H9 (cell line): ENCODE measurements at regions not wholly inside any gene's neighbourhood (a gene's known extent, or its start where the extent isn't known, plus 50 kb on each side); places are given as distances from the start of the nearest gene placed in this dataset.

Experiments
- DNase-seq: peaks from one replicate; pipeline ENCODE4 v3.0.0-alpha.2; 2017
- H2AFZ ChIP-seq: one replicate; pipeline ENCODE4 v1.6.1; 2013; ENCODE audit warnings: mild to moderate bottlenecking, low read length, control low read depth, moderate library complexity
- H2AK5ac ChIP-seq: 2 replicates; pipeline ENCODE4 v1.6.1; 2013; ENCODE audit warnings: low read length, control low read depth, mixed read lengths; ENCODE audit not compliant: insufficient read length
- H2BK120ac ChIP-seq: one replicate; pipeline ENCODE4 v1.6.1; 2013; ENCODE audit warnings: low read depth, mild to moderate bottlenecking, low read length, control low read depth, inconsistent platforms; ENCODE audit not compliant: poor library complexity, severe bottlenecking
- H2BK12ac ChIP-seq: 2 replicates; pipeline ENCODE4 v1.6.1; 2013; ENCODE audit warnings: low read length, control low read depth, mixed read lengths, low read depth; ENCODE audit not compliant: insufficient read length
- H2BK15ac ChIP-seq: 2 replicates; pipeline ENCODE4 v1.6.1; 2013; ENCODE audit warnings: low read depth, low read length, control low read depth
- H2BK20ac ChIP-seq: one replicate; pipeline ENCODE4 v1.6.1; 2013; ENCODE audit warnings: low read depth, mild to moderate bottlenecking, low read length, control low read depth, inconsistent platforms; ENCODE audit not compliant: poor library complexity, severe bottlenecking
- H2BK5ac ChIP-seq: 2 replicates; pipeline ENCODE4 v1.6.1; 2013; ENCODE audit warnings: low read length, control low read depth, mixed read lengths; ENCODE audit not compliant: insufficient read length
- H3K14ac ChIP-seq: 2 replicates; pipeline ENCODE4 v1.6.1; 2013; ENCODE audit warnings: low read length, control low read depth; ENCODE audit not compliant: insufficient read depth
- H3K18ac ChIP-seq: 2 replicates; pipeline ENCODE4 v1.6.1; 2013; ENCODE audit warnings: low read depth, mild to moderate bottlenecking, mixed read lengths, low read length, control low read depth; ENCODE audit not compliant: insufficient read length
- H3K23ac ChIP-seq: 2 replicates; pipeline ENCODE4 v1.6.1; 2013; ENCODE audit warnings: low read length, control low read depth, mixed read lengths, low read depth; ENCODE audit not compliant: insufficient read length
- H3K23me2 ChIP-seq: 2 replicates; pipeline ENCODE4 v1.6.1; 2013; ENCODE audit warnings: low read depth, mild to moderate bottlenecking, mixed read lengths, low read length, control low read depth; ENCODE audit not compliant: insufficient read length, poor library complexity, severe bottlenecking
- H3K27ac ChIP-seq: 2 replicates; pipeline ENCODE4 v1.5.1; 2013; ENCODE audit warnings: low read length, control low read depth, mixed read lengths, low read depth; ENCODE audit not compliant: insufficient read length
- H3K27me3 ChIP-seq: 2 replicates; pipeline ENCODE4 v1.6.1; 2013; ENCODE audit warnings: low read length, control low read depth, inconsistent platforms; ENCODE audit not compliant: insufficient read depth
- H3K4ac ChIP-seq: 2 replicates; pipeline ENCODE4 v1.6.1; 2013; ENCODE audit warnings: low read depth, mild to moderate bottlenecking, control low read depth, inconsistent platforms, low read length, moderate library complexity
- H3K4me1 ChIP-seq: 2 replicates; pipeline ENCODE4 v1.6.1; 2013; ENCODE audit warnings: low read length, control low read depth, inconsistent platforms; ENCODE audit not compliant: insufficient read depth
- H3K4me2 ChIP-seq: 2 replicates; pipeline ENCODE4 v1.6.1; 2013; ENCODE audit warnings: low read length, control low read depth, mixed read lengths; ENCODE audit not compliant: insufficient read length, insufficient read depth
- H3K56ac ChIP-seq: 2 replicates; pipeline ENCODE4 v1.6.1; 2013; ENCODE audit warnings: low read depth, mild to moderate bottlenecking, mixed read lengths, low read length, control low read depth; ENCODE audit not compliant: insufficient read length
- H3K79me1 ChIP-seq: 2 replicates; pipeline ENCODE4 v1.6.1; 2013; ENCODE audit warnings: low read depth, mild to moderate bottlenecking, moderate library complexity, low read length, control low read depth, inconsistent platforms; ENCODE audit not compliant: insufficient read depth, poor library complexity, severe bottlenecking
- H3K79me2 ChIP-seq: 2 replicates; pipeline ENCODE4 v1.6.1; 2013; ENCODE audit warnings: low read length, control low read depth, inconsistent platforms; ENCODE audit not compliant: insufficient read depth
- H3K9ac ChIP-seq: 2 replicates; pipeline ENCODE4 v1.6.1; 2013; ENCODE audit warnings: low read length, control low read depth, mixed read lengths; ENCODE audit not compliant: insufficient read length; ENCODE audit errors: extremely low read depth
- H3K9me3 ChIP-seq: one replicate; pipeline ENCODE4 v1.6.1; 2013; ENCODE audit warnings: low read depth, low read length, inconsistent platforms; ENCODE audit not compliant: control insufficient read depth
- H3T11ph ChIP-seq: one replicate; pipeline ENCODE4 v1.6.1; 2013; ENCODE audit warnings: mild to moderate bottlenecking, low read length, control low read depth, inconsistent platforms
- H4K20me1 ChIP-seq: one replicate; pipeline ENCODE4 v1.6.1; 2013; ENCODE audit not compliant: control insufficient read depth, insufficient read length, insufficient read depth
- H4K5ac ChIP-seq: 2 replicates; pipeline ENCODE4 v1.6.1; 2013; ENCODE audit warnings: low read depth, mild to moderate bottlenecking, mixed read lengths, low read length, control low read depth; ENCODE audit not compliant: insufficient read length
- H4K8ac ChIP-seq: replicated peaks from 2 replicates; pipeline ENCODE4 v1.6.1; 2013; ENCODE audit warnings: low read length, control low read depth, mixed read lengths, low read depth; ENCODE audit not compliant: insufficient read length
- H4K91ac ChIP-seq: 2 replicates; pipeline ENCODE4 v1.6.1; 2013; ENCODE audit warnings: low read depth, mild to moderate bottlenecking, moderate library complexity, mixed read lengths, low read length, control low read depth; ENCODE audit not compliant: insufficient read length
- H3K27ac Mint-ChIP-seq, 3 experiments: 2 replicates in 2 of 3; 3 replicates in 1 of 3; pipeline ENCODE4 v1.8.0; 2020 to 2021; ENCODE audit warnings: mixed read lengths in 3 of 3, mild to moderate bottlenecking in 1 of 3, moderate library complexity in 1 of 3
- H3K27me3 Mint-ChIP-seq: 2 replicates; pipeline ENCODE4 v1.8.0; 2021; ENCODE audit warnings: low read depth, mild to moderate bottlenecking, moderate library complexity, mixed read lengths
- H3K36me3 Mint-ChIP-seq, 3 experiments: 2 replicates in 2 of 3; 3 replicates in 1 of 3; pipeline ENCODE4 v1.8.0; 2020 to 2021; ENCODE audit warnings: low read depth in 3 of 3, mixed read lengths in 3 of 3; ENCODE audit not compliant: insufficient read depth in 1 of 3
- H3K4me1 Mint-ChIP-seq, 2 experiments: 2 replicates each; pipeline ENCODE4 v1.8.0; 2020; ENCODE audit warnings: mixed read lengths in 2 of 2
- H3K4me3 Mint-ChIP-seq, 2 experiments: 2 replicates in 1 of 2; 3 replicates in 1 of 2; pipeline ENCODE4 v1.8.0; 2020 to 2021; ENCODE audit warnings: mild to moderate bottlenecking in 2 of 2, mixed read lengths in 2 of 2, moderate library complexity in 1 of 2
- H3K9me3 Mint-ChIP-seq, 2 experiments: 2 replicates in 1 of 2; 3 replicates in 1 of 2; pipeline ENCODE4 v1.8.0; 2020; ENCODE audit warnings: mild to moderate bottlenecking in 2 of 2, mixed read lengths in 2 of 2, moderate library complexity in 1 of 2
- WGBS: extraction: QIAGEN DNeasy Blood & Tissue Kit; methylation state at CpG from one replicate; pipeline ENCODE4 v1.1.7; 2013; ENCODE audit warnings: missing lambda C conversion rate, low lambda C conversion rate, mixed read lengths; ENCODE audit not compliant: insufficient read length; ENCODE audit errors: extremely low coverage; 5-methylcytosine and 5-hydroxymethylcytosine counted together
- TF ChIP-seq, protein P1 (sequence below): fragments of 200-600 bp; sonication (generic); conservative IDR thresholded peaks from 3 replicates; pipeline ENCODE4 v1.8.0; 2021; ENCODE audit warnings: antibody characterized with exemption, mild to moderate bottlenecking

- no peak for DNase-seq
- H2BK15ac ChIP-seq = no peak overlapping the region
- H3K79me1 ChIP-seq = no peaks in the 10 kb centered on the region
- H4K91ac ChIP-seq = no peak overlapping the region
- Mint-ChIP-seq H3K27me3 (no peaks in the 10 kb centered on the region; the same call in 1 of the 2 replicates), H3K4me3 (no peak overlapping the region), H3K4me1 (no peaks in the 10 kb centered on the region), H3K36me3 (peaks cover 0 to 3% (median 0%) of the 10 kb centered on the region in 3 experiments; a peak in 2 of 7 replicates), H3K27ac (no peak overlapping the region), H3K9me3 (peaks cover 0 to 2% of the 10 kb centered on the region in 2 experiments; a peak in 1 of 5 replicates)
- no peak overlapping the region for H3K4ac ChIP-seq
- no peak overlapping the region for H4K5ac ChIP-seq
- no peak overlapping the region for H3K18ac ChIP-seq
- H3K9me3 ChIP-seq = no peaks in the 10 kb centered on the region
- no CpG with 5 or more reads among the region's 6 CpGs for WGBS
- H3K56ac ChIP-seq = no peak overlapping the region
- no peak overlapping the region for H2BK120ac ChIP-seq
- H3K79me2 ChIP-seq = no peaks in the 10 kb centered on the region
- H3K4me1 ChIP-seq = no peaks in the 10 kb centered on the region
- H3K14ac ChIP-seq = no peak overlapping the region; the same call in 1 of the 2 replicates
- H3K23ac ChIP-seq = no peak overlapping the region
- H4K8ac ChIP-seq = no peak overlapping the region
- no peak overlapping the region for H2BK5ac ChIP-seq
- no peaks in the 10 kb centered on the region for H3K27me3 ChIP-seq
- H3K4me2 ChIP-seq = no peak overlapping the region
- no peak overlapping the region for H2AFZ ChIP-seq
- H2BK20ac ChIP-seq = no peak overlapping the region
- TF ChIP-seq, protein P1, sequence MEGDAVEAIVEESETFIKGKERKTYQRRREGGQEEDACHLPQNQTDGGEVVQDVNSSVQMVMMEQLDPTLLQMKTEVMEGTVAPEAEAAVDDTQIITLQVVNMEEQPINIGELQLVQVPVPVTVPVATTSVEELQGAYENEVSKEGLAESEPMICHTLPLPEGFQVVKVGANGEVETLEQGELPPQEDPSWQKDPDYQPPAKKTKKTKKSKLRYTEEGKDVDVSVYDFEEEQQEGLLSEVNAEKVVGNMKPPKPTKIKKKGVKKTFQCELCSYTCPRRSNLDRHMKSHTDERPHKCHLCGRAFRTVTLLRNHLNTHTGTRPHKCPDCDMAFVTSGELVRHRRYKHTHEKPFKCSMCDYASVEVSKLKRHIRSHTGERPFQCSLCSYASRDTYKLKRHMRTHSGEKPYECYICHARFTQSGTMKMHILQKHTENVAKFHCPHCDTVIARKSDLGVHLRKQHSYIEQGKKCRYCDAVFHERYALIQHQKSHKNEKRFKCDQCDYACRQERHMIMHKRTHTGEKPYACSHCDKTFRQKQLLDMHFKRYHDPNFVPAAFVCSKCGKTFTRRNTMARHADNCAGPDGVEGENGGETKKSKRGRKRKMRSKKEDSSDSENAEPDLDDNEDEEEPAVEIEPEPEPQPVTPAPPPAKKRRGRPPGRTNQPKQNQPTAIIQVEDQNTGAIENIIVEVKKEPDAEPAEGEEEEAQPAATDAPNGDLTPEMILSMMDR = no peak
- H3K27ac ChIP-seq = no peak overlapping the region
- no peak overlapping the region for H3T11ph ChIP-seq
- H3K9ac ChIP-seq = no peak overlapping the region
- H3K23me2 ChIP-seq = no peaks in the 10 kb centered on the region
- no peaks in the 10 kb centered on the region for H4K20me1 ChIP-seq
- no peak overlapping the region for H2AK5ac ChIP-seq
- no peak overlapping the region for H2BK12ac ChIP-seq
These were observed 201.9 kb upstream of the PPARGC1A start for GRCh38 chr4:24091639-24092233.
